Liver (tissue), 8 donors: ENCODE measurements at regions not wholly inside any gene's neighbourhood (a gene's known extent, or its start where the extent isn't known, plus 50 kb on each side); places are given as distances from the start of the nearest gene placed in this dataset.

Experiments used
- DNase-seq: peaks from one replicate; pipeline ENCODE4 v3.0.0-alpha.2; 2017; ENCODE audit warnings: low spot score
- H3K27ac ChIP-seq, 2 donors: one replicate each; pipeline ENCODE4 v1.7.0; 2013; ENCODE audit warnings: inconsistent platforms in 2 of 2, low read length in 2 of 2, control low read depth in 1 of 2, low read depth in 1 of 2, mild to moderate bottlenecking in 1 of 2
- H3K27me3 ChIP-seq, 4 donors: one replicate each; pipeline versions ENCODE4 v1.6.1 to v1.7.0; 2013; ENCODE audit warnings: low read length in 3 of 4, inconsistent platforms in 1 of 4, mild to moderate bottlenecking in 1 of 4, moderate library complexity in 1 of 4; ENCODE audit not compliant: control insufficient read depth in 4 of 4, insufficient read depth in 4 of 4
- H3K36me3 ChIP-seq, 4 donors: one replicate each; pipeline versions ENCODE4 v1.6.1 to v1.7.0; 2013; ENCODE audit warnings: low read length in 3 of 4, mild to moderate bottlenecking in 3 of 4, low read depth in 1 of 4, moderate library complexity in 1 of 4; ENCODE audit not compliant: control insufficient read depth in 4 of 4, insufficient read depth in 3 of 4
- H3K4me1 ChIP-seq, 4 donors: one replicate each; pipeline versions ENCODE4 v1.6.1 to v1.7.0; 2013; ENCODE audit warnings: low read length in 3 of 4, mild to moderate bottlenecking in 3 of 4, moderate library complexity in 1 of 4; ENCODE audit not compliant: control insufficient read depth in 4 of 4, insufficient read depth in 4 of 4
- H3K4me3 ChIP-seq, 3 donors: one replicate each; pipeline versions ENCODE4 v1.6.1 to v1.7.0; 2013; ENCODE audit warnings: low read length in 3 of 3, control low read depth in 1 of 3, low read depth in 1 of 3, mild to moderate bottlenecking in 1 of 3
- H3K9ac ChIP-seq, 2 donors: one replicate each; pipeline ENCODE4 v1.7.0; 2013; ENCODE audit warnings: low read length in 2 of 2, mild to moderate bottlenecking in 2 of 2, moderate library complexity in 2 of 2, control low read depth in 1 of 2, low read depth in 1 of 2
- H3K9me3 ChIP-seq, 4 donors: one replicate each; pipeline versions ENCODE4 v1.6.1 to v1.7.0; 2013; ENCODE audit warnings: low read length in 3 of 4; ENCODE audit not compliant: control insufficient read depth in 4 of 4
- ATF3 ChIP-seq: IDR thresholded peaks from 2 replicates; pipeline ENCODE4 v1.6.1; 2016; ENCODE audit warnings: antibody characterized with exemption
- CTCF ChIP-seq: fragments of 150-350 bp; IDR thresholded peaks from 2 replicates; pipeline ENCODE4 v1.5.1; 2017; ENCODE audit warnings: improper control_type of control experiment, low read depth, low read length; ENCODE audit not compliant: missing input control
- EGR1 ChIP-seq, 2 donors: IDR thresholded peaks; 2 replicates each; pipeline ENCODE4 v1.6.1; 2016 to 2018; ENCODE audit warnings: antibody characterized with exemption in 2 of 2, low read depth in 2 of 2
- FOXA1 ChIP-seq: IDR thresholded peaks from 2 replicates; pipeline ENCODE4 v1.6.1; 2016; ENCODE audit warnings: antibody characterized with exemption
- FOXA2 ChIP-seq: IDR thresholded peaks from 2 replicates; pipeline ENCODE4 v1.6.1; 2016; ENCODE audit warnings: antibody characterized with exemption
- GABPA ChIP-seq, 2 donors: IDR thresholded peaks in 1 of 2; conservative IDR thresholded peaks in 1 of 2; 2 replicates each; pipeline ENCODE4 v1.6.1; 2016; ENCODE audit warnings: antibody characterized with exemption in 2 of 2, mild to moderate bottlenecking in 1 of 2, moderate library complexity in 1 of 2
- HNF4A ChIP-seq, 2 donors: conservative IDR thresholded peaks; 2 replicates each; pipeline ENCODE4 v1.6.1; 2016; ENCODE audit warnings: antibody characterized with exemption in 2 of 2, mild to moderate bottlenecking in 2 of 2
- HNF4G ChIP-seq: IDR thresholded peaks from 2 replicates; pipeline ENCODE4 v1.6.1; 2016; ENCODE audit warnings: antibody characterized with exemption
- JUND ChIP-seq, 2 donors: IDR thresholded peaks; 2 replicates each; pipeline ENCODE4 v1.6.1; 2016; ENCODE audit warnings: antibody characterized with exemption in 2 of 2
- MAX ChIP-seq: IDR thresholded peaks from 2 replicates; pipeline ENCODE4 v1.6.1; 2016; ENCODE audit warnings: antibody characterized with exemption
- NR2F2 ChIP-seq: IDR thresholded peaks from 2 replicates; pipeline ENCODE4 v1.6.1; 2016; ENCODE audit warnings: antibody characterized with exemption
- RAD21 ChIP-seq, 2 donors: IDR thresholded peaks; 2 replicates each; pipeline ENCODE4 v1.6.1; 2016; ENCODE audit warnings: antibody characterized with exemption in 2 of 2, mild to moderate bottlenecking in 2 of 2
- REST ChIP-seq: IDR thresholded peaks from 2 replicates; pipeline ENCODE4 v1.6.1; 2016; ENCODE audit warnings: antibody characterized with exemption, mild to moderate bottlenecking
- RXRA ChIP-seq, 2 donors: IDR thresholded peaks; 2 replicates each; pipeline ENCODE4 v1.6.1; 2017 to 2018; ENCODE audit warnings: antibody characterized with exemption in 2 of 2, mild to moderate bottlenecking in 1 of 2
- SP1 ChIP-seq: IDR thresholded peaks from 2 replicates; pipeline ENCODE4 v1.6.1; 2018; ENCODE audit warnings: antibody characterized with exemption, mild to moderate bottlenecking
- TAF1 ChIP-seq: conservative IDR thresholded peaks from 2 replicates; pipeline ENCODE4 v1.6.1; 2016; ENCODE audit warnings: antibody characterized with exemption, mild to moderate bottlenecking
- YY1 ChIP-seq: IDR thresholded peaks from 2 replicates; pipeline ENCODE4 v1.6.1; 2016; ENCODE audit warnings: antibody characterized with exemption, mild to moderate bottlenecking
- ZBTB33 ChIP-seq: IDR thresholded peaks from 2 replicates; pipeline ENCODE4 v1.6.1; 2016; ENCODE audit warnings: antibody characterized with exemption
- WGBS: extraction: QIAGEN DNeasy Blood & Tissue Kit; methylation state at CpG from one replicate; pipeline ENCODE4 v1.1.7; 2013; 5-methylcytosine and 5-hydroxymethylcytosine counted together
- donor health status: healthy.
- donor health status: healthy.
- donor health status: healthy.
- donor health status: healthy.
- donor health status: healthy.

- H3K4me1 ChIP-seq: peaks cover 1 to 13% (median 5%) of the 10 kb centered on the region in 4 donors
- no peak overlapping the region for H3K9ac ChIP-seq
- TF ChIP-seq EGR1 (IDR thresholded peaks at IDR 0.05; ENCODE audit: low read depth in 2 of 2): no peak
- no peak for TF ChIP-seq JUND (IDR thresholded peaks at IDR 0.05)
- TF ChIP-seq SP1: no peak
- no peak for TF ChIP-seq FOXA1
- TF ChIP-seq HNF4G: no peak
- TF ChIP-seq FOXA2: no peak
- no peak for TF ChIP-seq NR2F2
- TF ChIP-seq ATF3: no peak
- no peak for TF ChIP-seq MAX
- no peak for TF ChIP-seq HNF4A (conservative IDR thresholded peaks at IDR 0.05)
- no peak for TF ChIP-seq YY1
- TF ChIP-seq RAD21 (IDR thresholded peaks at IDR 0.05): no peak
- no peak for TF ChIP-seq ZBTB33
- DNase-seq: no peak
- H3K36me3 ChIP-seq: no peaks in the 10 kb centered on the region
- no peaks in the 10 kb centered on the region for H3K27me3 ChIP-seq
- H3K27ac ChIP-seq: no peak overlapping the region
- WGBS: 80% methylated on average over 2 of the region's 2 CpGs
- H3K9me3 ChIP-seq: no peaks in the 10 kb centered on the region
- no peak overlapping the region for H3K4me3 ChIP-seq
Measured at GRCh38 chr2:58447586-58447985, 206.5 kb upstream of the FANCL start.

GRCh38 chr2:58441643-58442042 lies 200.5 kb upstream of the FANCL start:
- H3K9ac ChIP-seq: no peak overlapping the region
- no peaks in the 10 kb centered on the region for H3K9me3 ChIP-seq
- no peak overlapping the region for H3K27ac ChIP-seq
- peaks cover 0 to 5% (median 0%) of the 10 kb centered on the region in 4 donors for H3K27me3 ChIP-seq
- no peaks in the 10 kb centered on the region for H3K36me3 ChIP-seq
- WGBS: 64% methylated on average over 3 of the region's 3 CpGs
- TF ChIP-seq ATF3 (no peak), TAF1 (no peak), RAD21 (IDR thresholded peaks at IDR 0.05) (no peak), SP1 (no peak), ZBTB33 (no peak), JUND (IDR thresholded peaks at IDR 0.05) (no peak), FOXA2 (no peak), CTCF (no peak), GABPA (IDR thresholded peaks at IDR 0.05 in 1 of 2, conservative IDR thresholded peaks at IDR 0.05 in 1 of 2) (no peak), RXRA (IDR thresholded peaks at IDR 0.05) (no peak), YY1 (no peak), HNF4G (no peak), FOXA1 (no peak), REST (no peak), NR2F2 (no peak), MAX (no peak)
- peaks cover 0 to 1% (median 0%) of the 10 kb centered on the region in 4 donors for H3K4me1 ChIP-seq
- no peak for DNase-seq
- no peak overlapping the region for H3K4me3 ChIP-seq
